NCI-H2227 (cell line): ENCODE measurements at regions not wholly inside any gene's neighbourhood (a gene's known extent, or its start where the extent isn't known, plus 50 kb on each side); places are given as distances from the start of the nearest gene placed in this dataset.

ENCODE experiments used
- DNase-seq: peaks from one replicate; lab custom pipeline; 2025; ENCODE audit not compliant: unreplicated experiment; lab: John Stamatoyannopoulos, UW

- no peak for DNase-seq
These were observed 655.7 kb downstream of the AACS start for GRCh38 chr12:125720961-125721360.

DNA sequence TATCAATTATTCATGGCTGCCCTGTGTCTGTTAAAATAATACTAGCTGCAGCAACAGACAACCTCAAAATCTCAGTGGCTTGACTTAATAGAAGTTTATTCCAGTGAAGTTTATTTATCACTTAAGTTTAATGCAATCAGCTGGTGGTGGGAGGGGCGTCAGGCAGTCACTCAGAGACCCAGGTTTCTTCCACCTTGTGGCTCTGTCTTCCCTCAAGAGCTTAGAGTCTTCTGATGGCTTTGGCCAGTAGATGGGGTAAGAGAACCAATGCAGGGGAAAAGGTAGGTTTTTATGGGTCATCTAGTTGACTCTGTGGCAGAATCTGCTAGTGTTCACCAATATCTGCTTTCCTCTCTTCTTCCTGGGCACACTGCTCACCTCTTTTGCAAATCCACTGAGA, 668.9 kb downstream of the AACS start:
- DNase-seq, result no peak

DNA sequence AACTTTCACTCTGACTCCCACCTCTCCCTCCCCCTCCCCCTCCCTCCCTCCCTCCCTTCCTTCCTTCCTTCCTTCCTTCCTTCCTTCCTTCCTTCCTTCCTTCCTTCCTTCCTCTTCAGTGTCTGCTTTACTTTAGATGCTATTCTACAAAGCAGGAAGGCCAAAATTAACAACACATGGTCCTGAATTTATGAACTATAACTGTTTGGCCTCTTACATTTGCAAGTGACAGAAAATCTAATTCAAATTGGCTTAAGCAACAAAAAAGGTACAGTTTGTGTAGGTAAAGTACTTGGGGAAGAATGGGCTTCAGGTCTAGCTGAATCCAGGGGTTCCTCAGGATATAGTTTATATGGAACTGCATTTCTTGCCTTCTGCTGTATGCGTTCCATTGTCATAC, 673.0 kb downstream of the AACS start:
- DNase-seq, result no peak

- no peak for DNase-seq
These were observed 677.2 kb downstream of the AACS start for GRCh38 chr12:125742413-125742812.

DNA sequence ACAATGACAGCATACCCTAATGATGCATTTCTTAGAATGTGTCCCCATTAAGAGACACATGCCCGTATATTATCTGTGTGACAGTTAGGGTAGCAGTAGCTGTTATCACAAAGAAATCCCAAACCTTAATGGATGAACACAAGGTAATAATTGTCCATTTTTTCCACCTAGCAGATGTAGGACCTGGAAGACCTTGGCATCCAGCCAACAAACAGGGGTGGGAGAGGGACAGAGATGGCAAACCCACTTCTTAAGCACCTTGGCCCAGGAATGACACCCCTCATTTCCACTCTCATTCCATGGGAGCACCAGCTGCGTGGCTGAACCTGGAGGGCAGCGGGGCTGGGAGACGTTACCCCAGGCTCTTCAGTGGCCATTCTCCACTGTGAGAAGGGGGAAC, 679.0 kb downstream of the AACS start:
- no peak for DNase-seq

- no peak for DNase-seq
These were observed 690.3 kb downstream of the AACS start for GRCh38 chr12:125755512-125755911.

DNA sequence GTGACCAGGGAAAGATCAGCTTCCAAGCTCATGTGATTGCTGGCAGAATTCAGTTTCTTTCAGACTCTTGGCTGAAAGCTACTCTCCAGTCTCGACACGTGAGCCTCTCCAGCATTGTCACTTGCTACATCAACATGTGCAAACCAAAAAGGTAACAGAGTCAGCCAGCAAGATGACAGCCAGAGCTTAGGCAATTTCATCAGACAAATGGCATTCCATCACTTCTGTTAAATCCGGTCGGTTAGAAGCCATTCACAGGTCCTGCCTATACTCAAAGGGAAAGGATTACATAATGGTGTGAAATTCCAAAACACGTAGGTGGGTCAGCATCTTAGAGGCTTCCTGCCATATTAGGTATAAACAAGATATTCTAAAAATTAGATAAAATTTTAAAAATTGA, 700.9 kb downstream of the AACS start:
- no peak for DNase-seq

- no peak for DNase-seq
These were observed 707.2 kb downstream of the AACS start for GRCh38 chr12:125772403-125772802.

- no peak for DNase-seq
These were observed 707.9 kb downstream of the AACS start for GRCh38 chr12:125773033-125773640.

GRCh38 chr12:125775507-125775906, 710.3 kb downstream of the AACS start:
- no peak for DNase-seq

DNA sequence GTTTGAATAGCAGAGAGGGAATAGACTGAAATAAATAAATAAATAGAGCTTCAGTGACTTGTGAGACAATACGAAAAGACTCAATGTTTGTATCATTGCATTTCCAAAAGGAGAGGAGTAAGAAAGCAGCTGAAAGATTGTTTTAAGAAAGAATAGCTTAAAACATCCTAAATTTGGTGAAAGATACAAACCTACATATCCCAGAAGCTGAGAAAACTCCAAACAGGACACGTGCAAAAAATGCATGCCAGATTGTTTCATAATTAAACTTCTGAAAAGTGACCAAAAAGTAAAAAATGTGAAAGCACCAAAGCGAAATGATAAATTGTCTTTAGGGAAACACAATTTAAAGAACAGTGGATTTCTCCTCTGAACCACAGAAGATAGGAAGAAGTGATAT, 711.0 kb downstream of the AACS start:
- DNase-seq, result no peak

DNA sequence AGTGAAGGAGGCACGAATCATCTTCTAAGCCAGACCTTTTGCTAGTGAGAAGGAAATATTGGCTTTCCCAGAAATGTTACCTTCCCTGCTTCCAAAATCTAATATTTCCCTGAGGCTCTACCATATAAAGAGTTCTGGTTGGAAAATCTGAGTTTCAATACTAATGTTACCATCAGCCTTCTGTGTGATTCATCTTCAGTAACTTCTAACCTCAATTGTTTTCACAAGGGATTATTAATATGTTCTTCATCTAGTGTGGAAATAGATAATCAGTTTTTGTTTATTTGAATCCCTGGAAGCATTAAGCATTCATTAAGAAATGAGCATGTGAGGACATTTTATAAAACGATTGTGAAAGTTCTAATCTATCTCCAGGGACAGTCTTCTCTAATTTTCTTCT, 720.9 kb downstream of the AACS start:
- no peak for DNase-seq

GRCh38 chr12:125794401-125794800, 729.2 kb downstream of the AACS start:
- DNase-seq, result no peak

DNA sequence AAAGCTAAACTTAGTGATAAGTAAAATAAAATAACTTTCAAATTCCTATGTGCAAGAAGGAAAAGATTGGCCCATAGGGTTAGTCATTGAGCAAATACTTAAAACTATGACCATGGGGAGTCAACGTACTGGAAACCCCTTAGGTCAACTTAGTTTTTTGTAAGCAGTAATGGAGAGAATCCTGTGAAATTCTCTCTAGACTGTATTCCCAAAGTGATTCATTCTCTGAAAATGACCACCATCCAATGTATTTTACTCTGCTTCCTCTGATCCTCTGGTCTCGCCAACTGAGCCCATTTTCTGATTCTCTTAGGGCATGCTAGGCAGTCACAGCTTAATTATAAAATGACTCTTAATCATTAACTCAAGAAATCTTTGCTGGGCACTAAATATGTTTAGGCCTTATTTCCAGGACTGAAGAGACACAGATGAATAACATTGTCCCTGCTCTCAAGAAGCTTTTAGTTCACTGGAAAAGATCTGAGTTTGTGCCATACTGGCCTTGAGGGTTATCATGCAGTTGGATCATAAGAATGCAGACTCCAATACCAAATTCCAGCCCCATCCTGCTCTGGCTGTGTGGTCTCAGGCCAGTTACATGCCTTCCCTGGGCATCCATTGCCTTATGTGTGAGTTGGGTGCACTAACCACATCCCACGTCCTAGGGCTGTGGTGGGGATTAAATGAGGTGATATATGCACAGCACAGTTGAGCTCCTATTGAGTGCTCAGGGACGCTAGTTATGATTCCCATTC, 732.4 kb downstream of the AACS start:
- no peak for DNase-seq

DNA sequence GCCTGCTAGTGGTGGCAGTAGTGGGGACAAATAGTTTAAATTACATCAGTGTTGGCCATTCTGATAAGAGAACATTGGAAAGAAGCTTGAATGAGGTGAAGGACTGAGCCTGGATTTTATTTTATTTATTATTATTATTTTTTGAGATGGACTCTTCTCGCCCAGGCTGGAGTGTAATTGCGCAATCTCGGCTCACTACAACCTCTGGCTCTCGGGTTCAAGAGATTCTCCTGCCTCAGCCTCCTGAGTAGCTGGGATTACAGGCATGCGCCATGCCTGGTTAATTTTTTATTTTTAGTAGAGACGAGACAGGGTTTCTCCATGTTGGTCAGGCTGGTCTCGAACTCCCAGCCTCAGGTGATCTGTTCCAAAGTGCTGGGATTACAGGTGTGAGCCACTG, 739.4 kb downstream of the AACS start:
- DNase-seq, result no peak

DNA sequence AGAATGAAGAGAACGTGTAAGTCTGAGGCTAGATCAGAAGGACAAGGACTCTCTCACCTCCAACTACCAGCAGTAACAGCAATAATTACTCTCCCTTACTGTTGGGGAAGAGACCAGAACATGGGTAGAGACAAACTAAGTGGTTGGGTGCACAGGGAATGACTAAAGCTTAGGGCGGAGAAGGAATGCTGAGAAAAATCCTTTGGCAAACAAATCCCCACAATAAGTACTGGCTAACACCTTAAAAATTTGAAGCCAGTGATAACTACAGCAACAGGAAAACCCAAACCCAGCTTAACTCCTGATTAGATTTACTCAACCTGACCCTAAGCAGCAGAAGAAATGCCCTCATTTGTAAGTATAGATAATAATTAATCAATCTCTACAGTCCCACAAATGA, 759.0 kb downstream of the AACS start:
- DNase-seq, result no peak

DNA sequence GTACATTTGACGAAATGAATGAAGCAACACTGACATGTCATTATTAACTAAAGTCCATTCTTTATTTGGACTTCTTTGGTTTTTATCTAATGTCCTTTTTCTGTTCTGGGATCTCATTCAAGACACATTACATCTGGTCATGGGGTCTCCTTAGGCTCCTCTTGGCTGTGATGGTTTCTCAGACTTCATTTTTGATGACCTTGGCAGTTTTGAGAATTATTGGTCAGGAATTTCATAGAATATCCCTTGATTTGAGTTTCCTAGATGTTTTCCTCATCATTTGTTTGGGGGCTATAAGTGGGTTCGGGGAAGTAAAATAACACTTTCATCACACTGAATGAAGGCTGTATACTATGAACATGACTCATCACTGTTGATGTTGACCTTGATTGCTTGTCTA, 770.6 kb downstream of the AACS start:
- no peak for DNase-seq

- DNase-seq, result no peak
These were observed 771.4 kb downstream of the AACS start for GRCh38 chr12:125836647-125837046.

GRCh38 chr12:125841332-125841731, 776.1 kb downstream of the AACS start:
- DNase-seq, result no peak

- no peak for DNase-seq
These were observed 786.9 kb downstream of the AACS start for GRCh38 chr12:125852116-125852515.

GRCh38 chr12:125852679-125853078, 787.4 kb downstream of the AACS start:
- no peak for DNase-seq

- no peak for DNase-seq
These were observed 788.4 kb downstream of the AACS start for GRCh38 chr12:125853670-125854069.

GRCh38 chr12:125856366-125856765, 791.1 kb downstream of the AACS start:
- DNase-seq, result no peak
